ENCODE measurements at regions not wholly inside any gene's neighbourhood (a gene's known extent, or its start where the extent isn't known, plus 50 kb on each side); places are given as distances from the start of the nearest gene placed in this dataset.
"Not testable (repeated sequence)": the region's sequence is repeated elsewhere in the genome, so short reads cannot be mapped to it uniquely, and the experiment has no call there.

DNA sequence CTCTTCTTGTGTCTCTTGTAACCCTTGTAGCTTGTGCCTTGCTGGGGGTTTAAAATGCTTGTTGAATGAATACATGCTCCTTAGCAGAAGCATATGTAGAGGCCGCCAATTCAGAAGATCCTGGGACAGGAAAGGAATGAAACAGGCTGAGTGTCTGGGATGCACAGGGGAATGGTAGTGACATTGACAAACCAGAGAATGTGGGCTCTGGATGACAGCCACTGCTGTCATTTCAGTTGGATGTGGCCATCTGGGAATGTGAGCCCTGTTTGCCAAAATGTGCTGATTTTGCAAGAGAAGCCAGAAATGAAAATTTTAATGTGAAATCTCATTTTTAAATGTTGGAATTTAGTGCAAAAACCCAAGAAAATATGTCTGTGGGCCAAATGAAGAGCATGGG is 136.8 kb downstream of the DACT1 start:
- Histone ChIP-seq H3K9ac (ENCODE audit: low read length) (no peak overlapping the region), H3K36me3 (ENCODE audit: insufficient read depth, low read length) (no peaks in the 10 kb centered on the region), H3K79me2 (ENCODE audit: low read length) (no peaks in the 10 kb centered on the region), H4K20me1 (ENCODE audit: insufficient read depth, low read depth, low read length) (no peaks in the 10 kb centered on the region), H3K9me2 (replicated peaks; ENCODE audit: insufficient read depth, low read length) (no peaks in the 10 kb centered on the region), H3K4me1 (ENCODE audit: low read length) (no peaks in the 10 kb centered on the region), H3K27ac (ENCODE audit: low read length) (no peak overlapping the region), H2AFZ (ENCODE audit: low read length) (no peak overlapping the region), H3K4me3 (ENCODE audit: low read length) (no peak overlapping the region), H3K4me2 (ENCODE audit: low read depth, low read length, poor library complexity, severe bottlenecking) (no peak overlapping the region), H3K27me3 (ENCODE audit: low read length) (no peaks in the 10 kb centered on the region), H3K9me3 (ENCODE audit: low read length) (no peaks in the 10 kb centered on the region)
- no peak for DNase-seq

DNA sequence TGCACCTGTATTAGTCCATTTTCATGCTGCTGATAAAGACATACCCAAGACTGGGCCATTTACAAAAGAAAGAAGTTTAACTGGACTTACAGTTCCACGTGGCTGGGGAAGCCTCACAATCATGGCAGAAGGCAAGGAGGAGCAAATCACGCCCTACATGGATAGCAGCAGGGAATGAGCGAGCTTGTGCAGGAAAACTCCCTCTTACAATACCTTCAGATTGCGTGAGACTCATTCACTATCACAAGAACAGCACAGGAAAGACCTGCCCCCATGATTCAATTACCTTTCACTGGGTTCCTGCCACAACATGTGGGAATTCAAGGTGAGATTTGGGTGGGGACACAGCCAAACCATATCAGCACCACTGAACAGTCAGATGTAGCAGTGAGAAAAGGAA is 137.4 kb downstream of the DACT1 start:
- not testable (repeated sequence) for H3K36me3 ChIP-seq (ENCODE audit: insufficient read depth, low read length); H4K20me1 ChIP-seq (ENCODE audit: insufficient read depth, low read depth, low read length); H3K27ac ChIP-seq (ENCODE audit: low read length); H2AFZ ChIP-seq (ENCODE audit: low read length); H3K4me2 ChIP-seq (ENCODE audit: low read depth, low read length, poor library complexity, severe bottlenecking); H3K9me2 ChIP-seq (replicated peaks; ENCODE audit: insufficient read depth, low read length); DNase-seq; H3K79me2 ChIP-seq (ENCODE audit: low read length); H3K9ac ChIP-seq (ENCODE audit: low read length); H3K4me3 ChIP-seq (ENCODE audit: low read length); H3K4me1 ChIP-seq (ENCODE audit: low read length); H3K9me3 ChIP-seq (ENCODE audit: low read length); H3K27me3 ChIP-seq (ENCODE audit: low read length)

DNA sequence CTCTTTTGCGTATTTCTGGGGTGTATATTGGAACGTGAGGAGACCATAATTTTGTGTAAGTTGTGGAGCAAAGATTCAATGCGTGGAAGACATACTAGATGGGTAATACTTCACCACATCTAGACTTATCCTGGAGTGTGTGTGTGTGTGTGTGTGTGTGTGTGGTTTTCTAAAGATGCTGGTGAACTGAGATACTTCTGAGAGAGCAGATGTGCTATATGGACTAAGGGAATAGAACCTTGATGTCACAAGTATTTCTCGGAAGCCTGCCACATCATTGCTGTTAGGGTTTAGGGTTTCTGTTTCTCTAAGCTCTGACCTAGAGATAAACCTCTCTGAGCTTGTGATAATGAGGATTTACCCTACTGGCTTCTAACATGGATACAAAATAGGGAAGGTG is 138.8 kb downstream of the DACT1 start:
- Histone ChIP-seq H3K4me2 (ENCODE audit: low read depth, low read length, poor library complexity, severe bottlenecking) (no peak overlapping the region), H3K9ac (ENCODE audit: low read length) (no peak overlapping the region), H3K79me2 (ENCODE audit: low read length) (no peaks in the 10 kb centered on the region), H3K36me3 (ENCODE audit: insufficient read depth, low read length) (no peaks in the 10 kb centered on the region), H3K27ac (ENCODE audit: low read length) (no peak overlapping the region), H4K20me1 (ENCODE audit: insufficient read depth, low read depth, low read length) (no peaks in the 10 kb centered on the region), H3K9me3 (ENCODE audit: low read length) (no peaks in the 10 kb centered on the region), H3K4me3 (ENCODE audit: low read length) (no peak overlapping the region), H3K4me1 (ENCODE audit: low read length) (no peaks in the 10 kb centered on the region), H3K9me2 (replicated peaks; ENCODE audit: insufficient read depth, low read length) (no peaks in the 10 kb centered on the region), H3K27me3 (ENCODE audit: low read length) (no peaks in the 10 kb centered on the region), H2AFZ (ENCODE audit: low read length) (no peak overlapping the region)
- DNase-seq, result no peak

GRCh38 chr14:58777541-58777979 is 139.8 kb downstream of the DACT1 start:
- Histone ChIP-seq H4K20me1 (ENCODE audit: insufficient read depth, low read depth, low read length) (no peaks in the 10 kb centered on the region), H2AFZ (ENCODE audit: low read length) (no peak overlapping the region), H3K79me2 (ENCODE audit: low read length) (no peaks in the 10 kb centered on the region), H3K9me2 (replicated peaks; ENCODE audit: insufficient read depth, low read length) (no peaks in the 10 kb centered on the region), H3K36me3 (ENCODE audit: insufficient read depth, low read length) (no peaks in the 10 kb centered on the region), H3K4me1 (ENCODE audit: low read length) (no peaks in the 10 kb centered on the region), H3K27me3 (ENCODE audit: low read length) (no peaks in the 10 kb centered on the region), H3K4me3 (ENCODE audit: low read length) (no peak overlapping the region), H3K9ac (ENCODE audit: low read length) (no peak overlapping the region), H3K4me2 (ENCODE audit: low read depth, low read length, poor library complexity, severe bottlenecking) (no peak overlapping the region), H3K9me3 (ENCODE audit: low read length) (no peaks in the 10 kb centered on the region), H3K27ac (ENCODE audit: low read length) (no peak overlapping the region)
- DNase-seq, result no peak

DNA sequence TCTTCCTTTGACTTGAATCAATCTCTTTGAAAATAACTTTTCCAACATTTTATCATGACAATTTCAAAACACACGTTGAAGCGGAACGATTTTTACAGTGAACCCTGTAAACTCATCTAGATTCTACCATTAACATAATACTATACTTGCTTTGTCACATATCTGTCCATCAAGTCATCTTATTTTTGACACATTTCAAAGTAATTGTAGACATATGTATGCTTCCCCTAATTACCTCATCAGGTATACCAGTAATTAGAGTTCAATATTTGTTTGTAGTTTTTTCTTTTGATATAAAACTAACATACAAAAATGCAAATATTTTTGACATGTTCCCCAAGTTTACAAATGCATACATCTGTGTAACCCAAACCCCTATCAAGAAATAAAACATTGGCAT is 140.4 kb downstream of the DACT1 start:
- no peaks in the 10 kb centered on the region for H3K9me2 ChIP-seq (replicated peaks; ENCODE audit: insufficient read depth, low read length)
- no peaks in the 10 kb centered on the region for H3K36me3 ChIP-seq (ENCODE audit: insufficient read depth, low read length)
- H3K9me3 ChIP-seq (ENCODE audit: low read length), result no peaks in the 10 kb centered on the region
- H3K9ac ChIP-seq (ENCODE audit: low read length), result no peak overlapping the region
- no peak overlapping the region for H2AFZ ChIP-seq (ENCODE audit: low read length)
- no peak overlapping the region for H3K27ac ChIP-seq (ENCODE audit: low read length)
- H3K79me2 ChIP-seq (ENCODE audit: low read length), result no peaks in the 10 kb centered on the region
- H4K20me1 ChIP-seq (ENCODE audit: insufficient read depth, low read depth, low read length), result no peaks in the 10 kb centered on the region
- H3K4me3 ChIP-seq (ENCODE audit: low read length), result no peak overlapping the region
- DNase-seq, result no peak
- H3K27me3 ChIP-seq (ENCODE audit: low read length), result no peaks in the 10 kb centered on the region
- H3K4me1 ChIP-seq (ENCODE audit: low read length), result no peaks in the 10 kb centered on the region
- no peak overlapping the region for H3K4me2 ChIP-seq (ENCODE audit: low read depth, low read length, poor library complexity, severe bottlenecking)

GRCh38 chr14:58779376-58779775 is 141.6 kb downstream of the DACT1 start:
- no peaks in the 10 kb centered on the region for H4K20me1 ChIP-seq (ENCODE audit: insufficient read depth, low read depth, low read length)
- no peak overlapping the region for H3K4me3 ChIP-seq (ENCODE audit: low read length)
- H3K27me3 ChIP-seq (ENCODE audit: low read length), result no peaks in the 10 kb centered on the region
- no peak overlapping the region for H2AFZ ChIP-seq (ENCODE audit: low read length)
- H3K4me2 ChIP-seq (ENCODE audit: low read depth, low read length, poor library complexity, severe bottlenecking), result no peak overlapping the region
- DNase-seq, result no peak
- no peak overlapping the region for H3K27ac ChIP-seq (ENCODE audit: low read length)
- no peaks in the 10 kb centered on the region for H3K79me2 ChIP-seq (ENCODE audit: low read length)
- no peaks in the 10 kb centered on the region for H3K9me3 ChIP-seq (ENCODE audit: low read length)
- H3K4me1 ChIP-seq (ENCODE audit: low read length), result no peaks in the 10 kb centered on the region
- H3K9me2 ChIP-seq (replicated peaks; ENCODE audit: insufficient read depth, low read length), result no peaks in the 10 kb centered on the region
- H3K9ac ChIP-seq (ENCODE audit: low read length), result no peak overlapping the region
- no peaks in the 10 kb centered on the region for H3K36me3 ChIP-seq (ENCODE audit: insufficient read depth, low read length)

- Histone ChIP-seq H4K20me1 (ENCODE audit: insufficient read depth, low read depth, low read length) (no peaks in the 10 kb centered on the region), H3K27ac (ENCODE audit: low read length) (no peak overlapping the region), H3K9me2 (replicated peaks; ENCODE audit: insufficient read depth, low read length) (no peaks in the 10 kb centered on the region), H3K4me3 (ENCODE audit: low read length) (no peak overlapping the region), H3K36me3 (ENCODE audit: insufficient read depth, low read length) (no peaks in the 10 kb centered on the region), H3K79me2 (ENCODE audit: low read length) (no peaks in the 10 kb centered on the region), H2AFZ (ENCODE audit: low read length) (no peak overlapping the region), H3K27me3 (ENCODE audit: low read length) (no peaks in the 10 kb centered on the region), H3K4me2 (ENCODE audit: low read depth, low read length, poor library complexity, severe bottlenecking) (no peak overlapping the region), H3K4me1 (ENCODE audit: low read length) (no peaks in the 10 kb centered on the region), H3K9me3 (ENCODE audit: low read length) (no peaks in the 10 kb centered on the region), H3K9ac (ENCODE audit: low read length) (no peak overlapping the region)
- no peak for DNase-seq
Measured at GRCh38 chr14:58780185-58780584, 142.4 kb downstream of the DACT1 start.

DNA sequence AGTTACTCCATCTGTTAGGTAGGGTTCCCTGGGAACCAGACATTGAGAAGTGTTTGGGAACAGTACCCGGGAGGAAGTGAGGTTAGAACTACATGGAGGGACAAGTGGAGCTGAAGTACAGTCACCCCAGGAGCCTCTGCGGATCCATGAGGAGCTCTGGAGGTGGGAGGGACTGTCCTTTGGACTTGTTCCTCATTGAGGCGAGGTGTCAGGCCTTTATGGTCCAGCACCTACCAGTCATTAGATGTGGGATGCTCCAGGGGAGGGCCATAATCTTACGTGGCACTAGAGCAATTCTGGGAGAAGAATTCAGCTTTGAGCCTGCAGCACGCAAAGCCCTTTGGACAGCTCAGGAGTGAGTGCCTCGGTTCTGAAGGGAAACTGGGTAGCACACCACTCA is 142.8 kb downstream of the DACT1 start:
- no peaks in the 10 kb centered on the region for H3K79me2 ChIP-seq (ENCODE audit: low read length)
- no peak overlapping the region for H3K4me2 ChIP-seq (ENCODE audit: low read depth, low read length, poor library complexity, severe bottlenecking)

DNA sequence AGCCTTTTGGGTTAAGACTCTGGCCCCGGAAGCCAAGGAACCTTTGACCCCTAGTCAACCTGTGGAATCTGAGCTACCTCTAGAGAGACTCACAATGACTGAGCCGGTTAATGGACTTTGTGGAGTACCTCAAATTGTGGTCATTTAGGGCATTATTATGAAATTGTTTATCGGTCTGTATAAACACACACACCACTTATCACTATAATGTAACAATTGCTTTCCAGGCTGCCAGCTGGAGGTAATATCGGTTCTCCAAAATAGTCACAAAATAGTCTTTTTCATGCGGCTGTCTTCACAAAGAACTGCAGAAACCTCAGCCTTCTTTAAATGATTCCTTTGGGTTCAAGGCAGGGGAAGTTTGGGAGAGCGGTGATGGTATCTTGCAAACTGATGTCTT is 144.2 kb downstream of the DACT1 start:
- Histone ChIP-seq H3K79me2 (ENCODE audit: low read length) (no peaks in the 10 kb centered on the region), H3K4me1 (ENCODE audit: low read length) (no peaks in the 10 kb centered on the region), H3K9me2 (replicated peaks; ENCODE audit: insufficient read depth, low read length) (no peaks in the 10 kb centered on the region), H3K4me3 (ENCODE audit: low read length) (no peak overlapping the region), H3K4me2 (ENCODE audit: low read depth, low read length, poor library complexity, severe bottlenecking) (no peak overlapping the region), H3K27ac (ENCODE audit: low read length) (no peak overlapping the region), H3K9me3 (ENCODE audit: low read length) (no peaks in the 10 kb centered on the region), H2AFZ (ENCODE audit: low read length) (no peak overlapping the region), H3K36me3 (ENCODE audit: insufficient read depth, low read length) (no peaks in the 10 kb centered on the region), H4K20me1 (ENCODE audit: insufficient read depth, low read depth, low read length) (no peaks in the 10 kb centered on the region), H3K27me3 (ENCODE audit: low read length) (no peaks in the 10 kb centered on the region), H3K9ac (ENCODE audit: low read length) (no peak overlapping the region)
- no peak for DNase-seq

More for the DNA sequence above, 142.8 kb downstream of the DACT1 start:
- no peaks in the 10 kb centered on the region for H4K20me1 ChIP-seq (ENCODE audit: insufficient read depth, low read depth, low read length)
- H3K4me3 ChIP-seq (ENCODE audit: low read length), result no peak overlapping the region
- H3K27ac ChIP-seq (ENCODE audit: low read length), result no peak overlapping the region
- H2AFZ ChIP-seq (ENCODE audit: low read length), result no peak overlapping the region
- H3K9me2 ChIP-seq (replicated peaks; ENCODE audit: insufficient read depth, low read length), result no peaks in the 10 kb centered on the region
- no peaks in the 10 kb centered on the region for H3K36me3 ChIP-seq (ENCODE audit: insufficient read depth, low read length)
- H3K27me3 ChIP-seq (ENCODE audit: low read length), result no peaks in the 10 kb centered on the region
- H3K9ac ChIP-seq (ENCODE audit: low read length), result no peak overlapping the region
- no peaks in the 10 kb centered on the region for H3K4me1 ChIP-seq (ENCODE audit: low read length)
- no peaks in the 10 kb centered on the region for H3K9me3 ChIP-seq (ENCODE audit: low read length)
- no peak for DNase-seq

Measured in Karpas-422 (cell line).